GM10266 (cell line): ENCODE measurements at regions not wholly inside any gene's neighbourhood (a gene's known extent, or its start where the extent isn't known, plus 50 kb on each side); places are given as distances from the start of the nearest gene placed in this dataset.

Experiments used
- DNase-seq: peaks from one replicate; pipeline ENCODE4 v3.0.0; 2012; ENCODE audit errors: extremely low spot score
- TF ChIP-seq, protein P1 (sequence below): IDR thresholded peaks from 2 replicates; pipeline ENCODE4 v1.5.1; 2012; ENCODE audit warnings: mild to moderate bottlenecking, low read depth; ENCODE audit not compliant: control insufficient read depth, insufficient read depth; ENCODE audit errors: missing control alignments

DNA sequence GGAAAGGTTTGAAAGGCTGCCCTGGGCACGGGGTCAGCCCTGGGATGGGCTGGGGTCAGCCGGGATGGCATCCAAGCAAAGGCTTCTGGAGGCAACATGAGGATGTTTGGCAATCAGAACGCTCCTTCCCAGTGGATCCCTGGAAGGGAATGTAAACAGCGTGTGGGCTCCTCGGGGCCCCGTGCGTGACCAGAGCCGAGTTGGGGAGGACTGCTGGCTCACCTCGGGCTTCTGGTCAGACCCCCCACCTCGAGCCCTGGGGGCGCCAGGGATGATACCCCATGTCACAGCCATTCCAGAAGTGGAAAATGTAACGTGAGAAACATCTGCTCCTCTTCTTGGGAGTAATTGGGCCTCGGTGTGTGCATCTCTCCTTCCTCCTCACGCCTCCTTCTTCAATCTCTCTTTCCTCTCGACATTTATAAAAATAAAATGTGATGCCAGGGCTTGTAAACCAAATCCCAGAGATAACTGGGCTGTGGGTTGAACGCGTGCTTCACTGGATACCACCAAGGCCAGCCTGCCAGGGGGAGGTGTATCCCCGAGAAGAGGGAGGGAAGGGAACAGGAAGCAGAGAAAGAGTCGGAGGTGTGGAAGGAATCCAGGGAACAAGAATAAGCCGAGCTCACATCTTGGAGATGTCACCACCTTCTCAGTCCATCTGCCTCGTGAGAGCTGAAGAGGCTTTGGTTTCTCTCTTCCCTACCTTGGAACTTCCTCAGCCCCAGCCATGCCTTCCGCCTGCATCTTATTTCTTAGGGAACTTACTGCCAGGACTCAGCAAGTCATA is 144.8 kb downstream of the NUAK1 start:
- DNase-seq: no peak
- TF ChIP-seq, protein P1, sequence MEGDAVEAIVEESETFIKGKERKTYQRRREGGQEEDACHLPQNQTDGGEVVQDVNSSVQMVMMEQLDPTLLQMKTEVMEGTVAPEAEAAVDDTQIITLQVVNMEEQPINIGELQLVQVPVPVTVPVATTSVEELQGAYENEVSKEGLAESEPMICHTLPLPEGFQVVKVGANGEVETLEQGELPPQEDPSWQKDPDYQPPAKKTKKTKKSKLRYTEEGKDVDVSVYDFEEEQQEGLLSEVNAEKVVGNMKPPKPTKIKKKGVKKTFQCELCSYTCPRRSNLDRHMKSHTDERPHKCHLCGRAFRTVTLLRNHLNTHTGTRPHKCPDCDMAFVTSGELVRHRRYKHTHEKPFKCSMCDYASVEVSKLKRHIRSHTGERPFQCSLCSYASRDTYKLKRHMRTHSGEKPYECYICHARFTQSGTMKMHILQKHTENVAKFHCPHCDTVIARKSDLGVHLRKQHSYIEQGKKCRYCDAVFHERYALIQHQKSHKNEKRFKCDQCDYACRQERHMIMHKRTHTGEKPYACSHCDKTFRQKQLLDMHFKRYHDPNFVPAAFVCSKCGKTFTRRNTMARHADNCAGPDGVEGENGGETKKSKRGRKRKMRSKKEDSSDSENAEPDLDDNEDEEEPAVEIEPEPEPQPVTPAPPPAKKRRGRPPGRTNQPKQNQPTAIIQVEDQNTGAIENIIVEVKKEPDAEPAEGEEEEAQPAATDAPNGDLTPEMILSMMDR: no peak

DNA sequence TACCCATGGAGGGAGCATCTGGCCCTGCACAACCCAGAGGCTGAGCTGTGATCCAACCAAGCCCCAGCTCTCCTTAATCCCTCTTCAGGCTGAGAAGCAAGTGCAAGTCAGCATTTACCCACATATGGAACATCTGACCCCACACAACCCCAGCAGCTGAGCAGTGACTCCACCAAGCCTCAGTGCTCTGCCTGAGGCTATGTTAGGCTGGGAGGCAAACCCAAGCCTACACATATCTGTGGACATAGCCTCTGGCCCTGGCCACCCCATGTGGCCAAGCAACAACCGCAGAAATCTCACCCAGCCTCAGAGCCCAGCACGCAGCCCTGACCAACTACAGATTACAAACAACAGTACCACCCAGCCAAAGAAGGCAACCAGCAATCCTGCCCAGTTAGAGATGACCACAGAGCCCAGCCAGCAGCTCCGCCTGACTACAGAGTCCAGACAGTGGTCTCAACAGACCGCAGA is 142.8 kb downstream of the NUAK1 start:
- TF ChIP-seq, protein P1: no peak
- no peak for DNase-seq

DNA sequence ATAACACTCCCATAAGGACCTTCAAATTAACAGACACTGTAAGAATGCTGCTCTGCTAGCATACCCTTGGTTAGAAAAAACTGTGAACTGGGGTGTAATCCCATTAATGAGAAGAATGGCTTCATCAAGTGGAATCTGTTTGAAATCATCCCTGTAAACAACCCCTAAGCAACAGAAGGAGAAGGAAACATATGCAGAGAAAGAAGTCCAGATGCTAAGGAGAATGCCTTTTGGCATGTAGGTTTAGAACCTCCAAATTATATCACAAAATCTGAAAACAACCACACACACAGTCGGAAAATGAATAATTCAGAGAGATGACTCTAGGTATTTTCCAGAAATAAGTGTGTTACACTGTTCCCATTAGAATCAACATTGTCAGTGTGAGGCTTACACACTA is 140.2 kb downstream of the NUAK1 start:
- DNase-seq: no peak
- TF ChIP-seq, protein P1: no peak

DNA sequence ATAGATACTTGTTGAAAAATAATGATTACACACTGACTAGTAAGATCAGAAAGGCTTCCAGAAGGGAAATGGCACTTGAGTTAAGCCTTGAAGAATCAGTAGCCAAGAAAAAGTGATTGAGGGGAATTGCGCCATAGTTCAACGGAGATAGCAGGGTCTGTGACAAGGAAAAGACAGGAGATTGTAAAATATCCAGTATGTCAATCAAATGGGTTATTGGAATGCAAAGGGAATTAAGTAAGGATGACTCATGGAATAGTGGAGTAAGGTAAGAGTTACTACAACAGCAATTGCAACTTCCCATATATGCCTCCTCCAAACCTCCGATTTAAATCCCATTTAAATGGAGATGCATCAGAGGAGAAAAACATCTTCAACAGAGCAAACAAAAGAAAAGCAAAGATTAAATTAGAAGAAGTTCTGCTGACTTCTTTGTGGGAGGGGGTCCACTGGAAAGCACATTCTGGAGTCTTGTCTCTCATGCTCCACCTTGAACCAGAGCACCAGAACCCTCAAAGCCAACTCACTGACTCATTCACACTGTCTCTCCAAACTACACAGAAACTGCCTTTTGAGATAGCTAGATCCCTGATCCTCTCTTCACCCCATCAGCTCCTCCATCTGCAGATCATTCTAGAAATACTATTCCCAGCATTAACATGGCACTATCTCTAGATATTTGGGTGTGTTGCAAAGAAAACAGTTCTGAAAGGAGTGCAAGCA is 138.2 kb downstream of the NUAK1 start:
- TF ChIP-seq, protein P1: no peak
- DNase-seq: no peak

DNA sequence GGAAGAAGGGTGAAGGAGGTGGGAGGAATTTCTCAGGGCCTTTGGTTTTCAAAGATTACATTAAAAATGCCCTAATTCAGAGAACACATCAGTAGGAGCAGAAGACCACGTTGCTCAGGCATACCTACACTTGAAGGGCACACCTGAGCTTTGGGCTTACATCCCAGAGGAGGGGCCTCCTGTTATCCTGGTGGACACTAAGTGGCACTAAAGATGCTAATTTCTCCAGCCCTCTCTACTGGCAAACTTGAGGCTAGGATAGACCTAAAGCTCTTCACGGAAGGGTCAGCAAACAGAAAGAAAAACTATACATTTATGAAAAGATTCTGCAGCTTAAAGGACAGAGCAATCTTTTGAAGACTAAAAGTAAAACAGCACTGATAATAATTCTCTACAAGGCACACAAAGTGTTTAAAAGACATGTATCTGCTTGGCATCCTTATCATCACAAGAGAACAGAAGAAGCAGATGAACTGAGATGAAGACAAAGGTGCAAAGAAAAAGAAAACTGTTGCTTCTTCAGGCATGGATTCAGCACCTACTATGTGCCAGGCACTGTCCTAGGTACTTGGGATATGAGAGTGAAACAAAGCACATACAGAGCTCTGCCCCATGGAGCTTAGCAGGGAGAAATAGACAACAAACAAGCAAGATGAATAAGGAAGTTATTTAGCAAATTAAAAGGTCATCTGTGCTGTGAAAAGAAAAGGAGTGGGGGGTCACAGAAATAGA is 137.5 kb downstream of the NUAK1 start:
- no peak for DNase-seq
- TF ChIP-seq, protein P1: no peak

DNA sequence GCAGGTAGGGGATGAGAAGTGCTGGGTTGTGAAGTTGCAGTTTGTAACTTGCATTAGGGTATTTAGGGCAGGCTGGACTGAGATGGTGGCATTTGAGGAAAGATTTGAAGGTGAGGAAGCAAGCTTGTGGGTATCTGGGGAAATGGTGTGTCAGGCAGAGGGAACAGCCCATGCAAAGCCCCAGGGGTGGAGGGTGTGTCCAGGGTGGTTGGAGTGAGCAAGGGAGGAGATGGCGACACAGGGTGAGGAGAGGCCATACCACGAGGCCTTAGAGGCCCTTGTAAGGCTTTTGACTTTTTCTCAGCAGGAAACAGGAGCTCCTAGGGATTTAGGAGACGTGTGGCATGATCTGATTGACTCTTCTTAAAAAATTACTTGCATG is 136.9 kb downstream of the NUAK1 start:
- no peak for DNase-seq
- TF ChIP-seq, protein P1: no peak
